ENCODE measurements at regions not wholly inside any gene's neighbourhood (a gene's known extent, or its start where the extent isn't known, plus 50 kb on each side); places are given as distances from the start of the nearest gene placed in this dataset.

DNA sequence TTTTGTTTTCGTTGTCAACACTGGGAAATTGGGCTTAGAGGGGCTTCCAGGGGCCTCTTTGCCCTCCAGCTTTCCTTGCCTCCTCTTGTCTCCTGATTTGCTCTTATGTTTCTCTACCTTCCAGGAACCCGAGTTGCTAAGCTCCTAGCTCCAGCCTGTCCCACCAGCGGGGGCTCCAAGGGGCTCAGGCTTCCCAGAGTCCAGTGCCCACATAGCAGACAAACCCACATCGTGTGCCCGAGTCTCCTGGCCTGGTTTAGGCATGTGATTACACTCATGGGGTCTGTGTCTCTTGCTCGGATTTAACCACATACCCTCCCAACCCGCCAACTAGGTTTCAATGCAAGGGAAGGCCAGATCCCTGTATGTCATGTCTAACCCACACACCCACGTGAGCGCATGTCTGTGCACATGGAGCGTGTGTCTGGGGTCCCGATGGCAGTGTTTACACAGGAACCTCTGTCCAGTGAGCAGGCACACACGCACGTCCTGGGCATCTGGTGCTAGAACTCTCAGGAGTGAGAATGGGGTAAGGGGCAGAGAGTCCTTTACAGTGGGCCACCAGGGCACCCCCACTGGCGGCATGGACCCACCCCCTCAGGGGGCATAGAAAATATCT, 76.1 kb upstream of the MED9 start:
- no peak overlapping the region for H3K4me3 Mint-ChIP-seq (ENCODE audit: unreplicated experiment)
- Histone ChIP-seq H3K27me3 (replicated peaks; ENCODE audit: control insufficient read depth, insufficient read depth, low read length) (no peaks in the 10 kb centered on the region), H3K9me3 (no peaks in the 10 kb centered on the region), H3K4me3 (ENCODE audit: low read depth, low read length) (no peak overlapping the region), H3K4me1 (no peaks in the 10 kb centered on the region), H3K36me3 (ENCODE audit: control insufficient read depth, insufficient read depth, low read length) (no peaks in the 10 kb centered on the region)
- TF ChIP-seq, protein P1, sequence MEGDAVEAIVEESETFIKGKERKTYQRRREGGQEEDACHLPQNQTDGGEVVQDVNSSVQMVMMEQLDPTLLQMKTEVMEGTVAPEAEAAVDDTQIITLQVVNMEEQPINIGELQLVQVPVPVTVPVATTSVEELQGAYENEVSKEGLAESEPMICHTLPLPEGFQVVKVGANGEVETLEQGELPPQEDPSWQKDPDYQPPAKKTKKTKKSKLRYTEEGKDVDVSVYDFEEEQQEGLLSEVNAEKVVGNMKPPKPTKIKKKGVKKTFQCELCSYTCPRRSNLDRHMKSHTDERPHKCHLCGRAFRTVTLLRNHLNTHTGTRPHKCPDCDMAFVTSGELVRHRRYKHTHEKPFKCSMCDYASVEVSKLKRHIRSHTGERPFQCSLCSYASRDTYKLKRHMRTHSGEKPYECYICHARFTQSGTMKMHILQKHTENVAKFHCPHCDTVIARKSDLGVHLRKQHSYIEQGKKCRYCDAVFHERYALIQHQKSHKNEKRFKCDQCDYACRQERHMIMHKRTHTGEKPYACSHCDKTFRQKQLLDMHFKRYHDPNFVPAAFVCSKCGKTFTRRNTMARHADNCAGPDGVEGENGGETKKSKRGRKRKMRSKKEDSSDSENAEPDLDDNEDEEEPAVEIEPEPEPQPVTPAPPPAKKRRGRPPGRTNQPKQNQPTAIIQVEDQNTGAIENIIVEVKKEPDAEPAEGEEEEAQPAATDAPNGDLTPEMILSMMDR (IDR thresholded peaks at IDR 0.05; ENCODE audit: insufficient read depth in 1 of 2, low read depth in 1 of 2, low read length in 1 of 2, severe bottlenecking in 1 of 2, unreplicated experiment in 1 of 2), result no peak
- no TSS peak for BruUV-seq (replicated peaks)
- H3K27ac Mint-ChIP-seq (ENCODE audit: unreplicated experiment), result no peak overlapping the region
- ChIA-PET POLR2A (no interaction called here), CTCF (no interaction called here)
- H3K4me1 Mint-ChIP-seq (ENCODE audit: low read depth, unreplicated experiment), result no peaks in the 10 kb centered on the region
- no peaks in the 10 kb centered on the region for H3K36me3 Mint-ChIP-seq (ENCODE audit: insufficient read depth, unreplicated experiment)
- DNase-seq, result no peak
- no peaks in the 10 kb centered on the region for H3K9me3 Mint-ChIP-seq (ENCODE audit: unreplicated experiment)
- intact Hi-C loops (cut with micrococcal nuclease; ENCODE audit: unreplicated experiment), result loop anchor here (5.0 kb wide), 1 partner anchor 43 kb away; no protein-coding TSS in a partner anchor
- no peaks in the 10 kb centered on the region for H3K27me3 Mint-ChIP-seq (ENCODE audit: insufficient read depth, unreplicated experiment)

DNA sequence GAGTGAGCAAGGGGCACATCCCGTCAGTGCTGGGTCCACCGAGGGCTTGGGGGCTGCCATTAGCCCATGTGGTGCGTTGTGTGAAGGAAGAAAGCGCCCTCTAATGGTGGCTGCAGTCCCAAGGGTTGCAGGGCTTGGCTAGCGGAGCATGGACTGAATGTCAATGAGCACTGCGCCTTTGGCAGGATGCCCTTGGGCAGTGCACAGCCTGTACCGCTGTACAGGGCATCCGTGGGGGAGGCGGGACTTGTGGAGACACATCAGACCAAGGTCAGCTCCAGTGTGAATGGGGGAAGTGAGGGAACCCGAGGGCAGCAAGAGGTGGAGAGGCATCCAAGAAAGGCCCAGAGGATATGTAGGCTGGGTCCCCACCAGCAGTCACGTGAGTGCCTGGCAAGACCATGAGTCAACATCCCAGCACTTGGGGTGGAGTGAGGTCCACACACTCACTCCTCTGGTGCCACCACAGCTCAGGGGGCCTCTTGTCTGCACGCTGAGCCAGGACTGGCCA, 75.5 kb upstream of the MED9 start:
- Histone ChIP-seq H3K9me3 (no peaks in the 10 kb centered on the region), H3K27me3 (replicated peaks; ENCODE audit: control insufficient read depth, insufficient read depth, low read length) (no peaks in the 10 kb centered on the region), H3K4me3 (ENCODE audit: low read depth, low read length) (no peak overlapping the region), H3K36me3 (ENCODE audit: control insufficient read depth, insufficient read depth, low read length) (no peaks in the 10 kb centered on the region), H3K4me1 (peaks cover 4% of the 10 kb centered on the region; the same call in 1 of the 2 replicates)
- H3K4me1 Mint-ChIP-seq (ENCODE audit: low read depth, unreplicated experiment), result peaks cover 4% of the 10 kb centered on the region
- no TSS peak for BruUV-seq (replicated peaks)
- H3K27me3 Mint-ChIP-seq (ENCODE audit: insufficient read depth, unreplicated experiment), result no peaks in the 10 kb centered on the region
- H3K4me3 Mint-ChIP-seq (ENCODE audit: unreplicated experiment), result no peak overlapping the region
- no peak overlapping the region for H3K27ac Mint-ChIP-seq (ENCODE audit: unreplicated experiment)
- H3K9me3 Mint-ChIP-seq (ENCODE audit: unreplicated experiment), result no peaks in the 10 kb centered on the region
- CTCF ChIA-PET, result no interaction called here
- TF ChIP-seq, protein P1 (IDR thresholded peaks at IDR 0.05; ENCODE audit: insufficient read depth in 1 of 2, low read depth in 1 of 2, low read length in 1 of 2, severe bottlenecking in 1 of 2, unreplicated experiment in 1 of 2), result no peak
- POLR2A ChIA-PET, result no interaction called here
- intact Hi-C loops (cut with micrococcal nuclease; ENCODE audit: unreplicated experiment), result loop anchor here (5.0 kb wide), 1 partner anchor 44 kb away; no protein-coding TSS in a partner anchor
- no peaks in the 10 kb centered on the region for H3K36me3 Mint-ChIP-seq (ENCODE audit: insufficient read depth, unreplicated experiment)
- peak in 1 of 2 experiments; percentile 13 for DNase-seq

DNA sequence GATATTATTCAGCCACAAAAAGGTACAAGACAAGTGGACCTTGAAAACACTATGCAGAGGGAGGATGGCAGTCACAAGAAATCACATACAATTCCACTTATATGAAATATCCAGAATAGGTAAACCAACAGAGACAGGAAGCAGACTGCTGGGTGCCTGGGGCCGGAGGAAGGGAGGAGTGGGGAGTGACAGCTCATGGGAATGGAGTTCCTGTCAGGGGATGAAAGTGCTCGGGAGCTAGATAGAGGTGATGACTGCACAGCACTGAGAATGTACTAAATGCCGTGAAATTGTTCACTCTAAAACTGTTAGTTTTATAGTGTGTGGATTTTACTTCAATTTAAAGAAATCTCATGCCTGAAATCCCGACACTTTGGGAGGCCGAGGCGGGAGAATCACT, 74.2 kb upstream of the MED9 start:
- Mint-ChIP-seq H3K27ac (ENCODE audit: unreplicated experiment) (no peak overlapping the region), H3K9me3 (ENCODE audit: unreplicated experiment) (no peaks in the 10 kb centered on the region), H3K4me3 (ENCODE audit: unreplicated experiment) (no peak overlapping the region), H3K4me1 (ENCODE audit: low read depth, unreplicated experiment) (peaks cover 13% of the 10 kb centered on the region), H3K36me3 (ENCODE audit: insufficient read depth, unreplicated experiment) (no peaks in the 10 kb centered on the region), H3K27me3 (ENCODE audit: insufficient read depth, unreplicated experiment) (no peaks in the 10 kb centered on the region)
- ChIA-PET POLR2A (no interaction called here), CTCF (no interaction called here)
- DNase-seq, result no peak
- intact Hi-C loops (cut with micrococcal nuclease; ENCODE audit: unreplicated experiment), result loop anchor here (5.0 kb wide), 1 partner anchor 45 kb away; no protein-coding TSS in a partner anchor
- TF ChIP-seq, protein P1 (IDR thresholded peaks at IDR 0.05; ENCODE audit: insufficient read depth in 1 of 2, low read depth in 1 of 2, low read length in 1 of 2, severe bottlenecking in 1 of 2, unreplicated experiment in 1 of 2), result no peak
- BruUV-seq (replicated peaks), result no TSS peak
- peaks cover 4% of the 10 kb centered on the region; the same call in 1 of the 2 replicates for H3K4me1 ChIP-seq
- no peaks in the 10 kb centered on the region for H3K9me3 ChIP-seq
- no peak overlapping the region for H3K4me3 ChIP-seq (ENCODE audit: low read depth, low read length)
- no peaks in the 10 kb centered on the region for H3K36me3 ChIP-seq (ENCODE audit: control insufficient read depth, insufficient read depth, low read length)
- H3K27me3 ChIP-seq (replicated peaks; ENCODE audit: control insufficient read depth, insufficient read depth, low read length), result no peaks in the 10 kb centered on the region
